Astrocyte (in vitro differentiated cells and primary cell): ENCODE measurements at regions not wholly inside any gene's neighbourhood (a gene's known extent, or its start where the extent isn't known, plus 50 kb on each side); places are given as distances from the start of the nearest gene placed in this dataset.

ENCODE experiments used
- EZH2 ChIP-seq: IDR thresholded peaks from 2 replicates; pipeline ENCODE4 v1.6.1; 2012; ENCODE audit warnings: mild to moderate bottlenecking, low read length, inconsistent platforms; ENCODE audit not compliant: insufficient read depth
- TF ChIP-seq, protein P1 (sequence below): IDR thresholded peaks from 2 replicates; pipeline ENCODE4 v1.5.1; 2011; ENCODE audit warnings: low read depth, mild to moderate bottlenecking, inconsistent platforms, low read length, moderate library complexity; ENCODE audit not compliant: insufficient read depth

DNA sequence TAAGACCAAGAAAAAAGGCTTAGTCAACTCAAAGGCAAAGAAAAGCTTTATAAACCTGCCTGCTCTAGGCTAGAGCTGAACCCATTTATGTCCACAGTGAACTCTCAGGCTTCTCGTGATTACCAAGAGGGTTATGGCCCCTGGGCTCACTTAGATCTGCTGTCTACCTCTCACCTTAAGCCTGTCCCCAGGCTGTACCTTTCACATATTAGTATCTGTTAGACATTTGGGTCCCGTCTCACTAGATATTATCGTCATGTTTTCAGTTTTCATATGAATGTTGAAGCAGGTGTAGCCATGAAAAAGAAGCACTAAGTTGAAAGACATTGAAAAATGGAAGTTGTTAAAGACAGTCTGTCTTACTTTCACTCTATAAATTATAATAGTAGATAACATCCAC is 75.2 kb upstream of the COX7C start:
- no peak for TF ChIP-seq EZH2
- TF ChIP-seq, protein P1, sequence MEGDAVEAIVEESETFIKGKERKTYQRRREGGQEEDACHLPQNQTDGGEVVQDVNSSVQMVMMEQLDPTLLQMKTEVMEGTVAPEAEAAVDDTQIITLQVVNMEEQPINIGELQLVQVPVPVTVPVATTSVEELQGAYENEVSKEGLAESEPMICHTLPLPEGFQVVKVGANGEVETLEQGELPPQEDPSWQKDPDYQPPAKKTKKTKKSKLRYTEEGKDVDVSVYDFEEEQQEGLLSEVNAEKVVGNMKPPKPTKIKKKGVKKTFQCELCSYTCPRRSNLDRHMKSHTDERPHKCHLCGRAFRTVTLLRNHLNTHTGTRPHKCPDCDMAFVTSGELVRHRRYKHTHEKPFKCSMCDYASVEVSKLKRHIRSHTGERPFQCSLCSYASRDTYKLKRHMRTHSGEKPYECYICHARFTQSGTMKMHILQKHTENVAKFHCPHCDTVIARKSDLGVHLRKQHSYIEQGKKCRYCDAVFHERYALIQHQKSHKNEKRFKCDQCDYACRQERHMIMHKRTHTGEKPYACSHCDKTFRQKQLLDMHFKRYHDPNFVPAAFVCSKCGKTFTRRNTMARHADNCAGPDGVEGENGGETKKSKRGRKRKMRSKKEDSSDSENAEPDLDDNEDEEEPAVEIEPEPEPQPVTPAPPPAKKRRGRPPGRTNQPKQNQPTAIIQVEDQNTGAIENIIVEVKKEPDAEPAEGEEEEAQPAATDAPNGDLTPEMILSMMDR: no peak
